ENCODE measurements at regions not wholly inside any gene's neighbourhood (a gene's known extent, or its start where the extent isn't known, plus 50 kb on each side); places are given as distances from the start of the nearest gene placed in this dataset.

DNA sequence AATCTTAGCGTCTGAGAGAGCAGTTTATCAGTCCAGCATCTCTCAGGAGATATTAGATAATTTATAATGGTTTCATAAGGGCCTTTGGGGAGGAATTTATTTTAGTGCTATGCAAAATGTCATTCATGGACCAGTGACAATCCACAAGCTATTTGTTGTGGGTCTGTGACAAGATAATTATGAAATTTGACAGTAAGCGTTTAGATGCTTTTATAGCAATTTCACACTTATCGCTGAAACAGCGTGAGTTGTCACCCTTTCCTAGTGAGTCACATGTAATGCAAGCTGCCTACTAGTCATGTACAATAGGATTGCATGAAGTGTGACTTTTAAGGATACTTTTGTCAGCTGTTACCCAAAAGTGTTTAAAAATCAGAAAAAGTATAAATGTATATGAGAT lies 315.6 kb upstream of the THBS1 start:
- WGBS, 2 donors: 93 to 94% methylated on average over 4 of the region's 4 CpGs
- no peak overlapping the region for H3K4me3 ChIP-seq (ENCODE audit: low read depth, poor library complexity, severe bottlenecking)
- DNase-seq (ENCODE audit: low spot score in 2 of 2): no peak
- intact Hi-C loops (cut with DNase I; ENCODE audit: low total_unique reads): no loop called here
- TF ChIP-seq, protein P1, sequence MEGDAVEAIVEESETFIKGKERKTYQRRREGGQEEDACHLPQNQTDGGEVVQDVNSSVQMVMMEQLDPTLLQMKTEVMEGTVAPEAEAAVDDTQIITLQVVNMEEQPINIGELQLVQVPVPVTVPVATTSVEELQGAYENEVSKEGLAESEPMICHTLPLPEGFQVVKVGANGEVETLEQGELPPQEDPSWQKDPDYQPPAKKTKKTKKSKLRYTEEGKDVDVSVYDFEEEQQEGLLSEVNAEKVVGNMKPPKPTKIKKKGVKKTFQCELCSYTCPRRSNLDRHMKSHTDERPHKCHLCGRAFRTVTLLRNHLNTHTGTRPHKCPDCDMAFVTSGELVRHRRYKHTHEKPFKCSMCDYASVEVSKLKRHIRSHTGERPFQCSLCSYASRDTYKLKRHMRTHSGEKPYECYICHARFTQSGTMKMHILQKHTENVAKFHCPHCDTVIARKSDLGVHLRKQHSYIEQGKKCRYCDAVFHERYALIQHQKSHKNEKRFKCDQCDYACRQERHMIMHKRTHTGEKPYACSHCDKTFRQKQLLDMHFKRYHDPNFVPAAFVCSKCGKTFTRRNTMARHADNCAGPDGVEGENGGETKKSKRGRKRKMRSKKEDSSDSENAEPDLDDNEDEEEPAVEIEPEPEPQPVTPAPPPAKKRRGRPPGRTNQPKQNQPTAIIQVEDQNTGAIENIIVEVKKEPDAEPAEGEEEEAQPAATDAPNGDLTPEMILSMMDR (IDR thresholded peaks at IDR 0.05): no peak
- no peak for TF ChIP-seq POLR2A (IDR thresholded peaks at IDR 0.05)

GRCh38 chr15:39266890-39267289 lies 314.0 kb upstream of the THBS1 start:
- no peak for TF ChIP-seq POLR2A (IDR thresholded peaks at IDR 0.05)
- no peak for DNase-seq (ENCODE audit: low spot score in 2 of 2)
- WGBS, 2 donors: 57 to 74% methylated on average over 1 of the region's 1 CpG
- H3K4me3 ChIP-seq (ENCODE audit: low read depth, poor library complexity, severe bottlenecking): no peak overlapping the region
- intact Hi-C loops (cut with DNase I; ENCODE audit: low total_unique reads): no loop called here

DNA sequence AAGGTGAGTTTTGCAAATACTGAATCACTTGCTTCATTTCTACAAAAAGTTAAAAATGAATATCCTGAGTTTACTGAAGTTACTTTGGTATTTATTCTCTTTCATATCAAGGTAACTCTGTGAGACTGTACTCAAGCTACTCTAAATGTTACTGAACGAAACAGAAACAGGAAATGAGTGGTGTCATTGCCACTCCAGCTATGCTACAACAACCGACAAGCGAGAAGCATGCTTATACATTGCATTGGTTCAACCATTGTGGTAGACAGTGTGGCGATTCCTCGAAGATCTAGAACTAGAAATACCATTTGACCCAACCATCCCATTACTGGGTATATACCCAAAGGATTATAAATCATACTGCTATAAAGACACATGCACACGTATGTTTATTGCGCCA lies 313.2 kb upstream of the THBS1 start:
- no peak overlapping the region for H3K4me3 ChIP-seq (ENCODE audit: low read depth, poor library complexity, severe bottlenecking)
- DNase-seq (ENCODE audit: low spot score in 2 of 2): no peak
- 90 to 95% methylated on average over 7 of the region's 7 CpGs for WGBS, 2 donors
- no peak for TF ChIP-seq POLR2A (IDR thresholded peaks at IDR 0.05)
- TF ChIP-seq, protein P1 (IDR thresholded peaks at IDR 0.05): no peak
- intact Hi-C loops (cut with DNase I; ENCODE audit: low total_unique reads): no loop called here

GRCh38 chr15:39269352-39269751 lies 311.5 kb upstream of the THBS1 start:
- TF ChIP-seq, protein P1 (IDR thresholded peaks at IDR 0.05): no peak
- no peak for TF ChIP-seq POLR2A (IDR thresholded peaks at IDR 0.05)
- intact Hi-C loops (cut with DNase I; ENCODE audit: low total_unique reads): no loop called here
- H3K4me3 ChIP-seq (ENCODE audit: low read depth, poor library complexity, severe bottlenecking): no peak overlapping the region
- DNase-seq (ENCODE audit: low spot score in 2 of 2): no peak
- WGBS, 2 donors: 68 to 73% methylated on average over 2 of the region's 2 CpGs

DNA sequence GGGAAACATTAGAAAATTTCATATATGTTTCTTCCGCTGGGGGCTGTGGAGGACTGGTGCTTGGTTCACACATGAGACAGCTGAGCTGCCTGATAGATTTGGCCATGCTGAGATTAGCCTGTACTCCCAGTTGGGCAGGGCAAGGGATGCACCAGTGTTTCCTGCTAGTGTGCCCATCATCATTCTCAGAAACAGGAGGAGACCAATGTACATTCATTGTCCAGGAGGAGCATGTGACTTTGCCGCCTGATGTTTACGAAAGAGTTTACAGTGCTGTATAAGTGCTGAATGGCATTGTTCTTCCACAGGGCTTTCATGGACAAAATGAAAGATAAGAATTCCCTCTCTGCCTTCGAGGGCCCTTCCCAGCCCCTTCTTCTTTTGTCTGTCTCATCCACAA lies 311.1 kb upstream of the THBS1 start:
- H3K4me3 ChIP-seq (ENCODE audit: low read depth, poor library complexity, severe bottlenecking): no peak overlapping the region
- no peak for DNase-seq (ENCODE audit: low spot score in 2 of 2)
- intact Hi-C loops (cut with DNase I; ENCODE audit: low total_unique reads): no loop called here
- WGBS, 2 donors: 92 to 95% methylated on average over 4 of the region's 4 CpGs
- TF ChIP-seq, protein P1 (IDR thresholded peaks at IDR 0.05): no peak
- TF ChIP-seq POLR2A (IDR thresholded peaks at IDR 0.05): no peak

- no peak for TF ChIP-seq POLR2A (IDR thresholded peaks at IDR 0.05)
- TF ChIP-seq, protein P1 (IDR thresholded peaks at IDR 0.05): no peak
- intact Hi-C loops (cut with DNase I; ENCODE audit: low total_unique reads): no loop called here
- DNase-seq (ENCODE audit: low spot score in 2 of 2): no peak
- H3K4me3 ChIP-seq (ENCODE audit: low read depth, poor library complexity, severe bottlenecking): no peak overlapping the region
These were observed 310.5 kb upstream of the THBS1 start for GRCh38 chr15:39270221-39270855.

Measured in lower leg skin (tissue), 4 donors.